ENCODE measurements at regions not wholly inside any gene's neighbourhood (a gene's known extent, or its start where the extent isn't known, plus 50 kb on each side); places are given as distances from the start of the nearest gene placed in this dataset.

DNA sequence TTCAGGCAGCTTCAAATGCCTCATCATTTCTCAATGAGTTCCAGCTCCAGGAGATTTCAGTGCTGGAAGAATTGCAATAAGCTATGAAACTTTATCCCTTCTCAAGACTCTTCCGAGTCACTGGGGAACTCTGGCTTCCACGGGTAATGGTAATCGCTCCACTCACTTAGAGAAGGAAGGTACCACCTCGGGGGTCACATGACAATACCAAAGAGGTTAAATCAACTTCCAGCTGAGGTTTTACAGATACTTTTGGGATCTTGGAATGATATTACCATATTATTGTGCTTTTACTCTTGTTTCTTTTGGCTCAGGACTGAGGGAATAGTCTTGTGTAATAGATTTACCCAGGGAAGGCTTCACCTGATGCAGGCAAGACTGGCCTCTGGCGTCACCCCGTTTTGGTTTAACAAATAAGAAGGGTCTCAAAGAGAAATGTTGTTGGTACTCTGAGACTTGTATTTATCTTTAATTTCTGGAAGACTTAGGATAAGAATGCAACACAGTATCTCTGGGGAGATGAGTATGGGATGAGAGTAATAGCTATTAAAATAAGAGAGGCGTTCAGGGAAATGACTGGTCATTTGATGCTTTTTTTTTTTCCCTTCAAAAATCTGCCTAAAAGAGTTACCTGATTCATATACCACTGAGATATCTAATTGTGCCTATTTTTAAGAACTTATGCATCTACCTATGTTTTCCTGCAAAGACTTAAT lies 316.9 kb upstream of the ZEB2 start:
- FAIRE-seq (no peak), DNase-seq (no peak)
- no peak overlapping the region for H3K4me3 ChIP-seq (ENCODE audit: low read depth in 1 of 3, low read length in 3 of 3)
- H3K27me3 ChIP-seq (ENCODE audit: control insufficient read depth in 3 of 3, insufficient read depth in 3 of 3, low read length in 3 of 3) = no peaks in the 10 kb centered on the region
- no peaks in the 10 kb centered on the region for H3K4me1 ChIP-seq (ENCODE audit: control insufficient read depth in 3 of 3, insufficient read depth in 2 of 3, low read depth in 1 of 3, low read length in 2 of 3)
- H3K9me3 ChIP-seq (ENCODE audit: control insufficient read depth in 2 of 2, insufficient read depth in 1 of 2, low read depth in 1 of 2, low read length in 1 of 2) = no peaks in the 10 kb centered on the region
- H3K27ac ChIP-seq (ENCODE audit: low read depth in 1 of 3, low read length in 2 of 3) = no peak overlapping the region
- no peaks in the 10 kb centered on the region for H3K36me3 ChIP-seq (ENCODE audit: control insufficient read depth in 3 of 3, insufficient read depth in 2 of 3, low read depth in 1 of 3, low read length in 3 of 3)
- 81 to 86% (median 86%) methylated on average over 7 of the region's 7 CpGs for WGBS, 3 donors

DNA sequence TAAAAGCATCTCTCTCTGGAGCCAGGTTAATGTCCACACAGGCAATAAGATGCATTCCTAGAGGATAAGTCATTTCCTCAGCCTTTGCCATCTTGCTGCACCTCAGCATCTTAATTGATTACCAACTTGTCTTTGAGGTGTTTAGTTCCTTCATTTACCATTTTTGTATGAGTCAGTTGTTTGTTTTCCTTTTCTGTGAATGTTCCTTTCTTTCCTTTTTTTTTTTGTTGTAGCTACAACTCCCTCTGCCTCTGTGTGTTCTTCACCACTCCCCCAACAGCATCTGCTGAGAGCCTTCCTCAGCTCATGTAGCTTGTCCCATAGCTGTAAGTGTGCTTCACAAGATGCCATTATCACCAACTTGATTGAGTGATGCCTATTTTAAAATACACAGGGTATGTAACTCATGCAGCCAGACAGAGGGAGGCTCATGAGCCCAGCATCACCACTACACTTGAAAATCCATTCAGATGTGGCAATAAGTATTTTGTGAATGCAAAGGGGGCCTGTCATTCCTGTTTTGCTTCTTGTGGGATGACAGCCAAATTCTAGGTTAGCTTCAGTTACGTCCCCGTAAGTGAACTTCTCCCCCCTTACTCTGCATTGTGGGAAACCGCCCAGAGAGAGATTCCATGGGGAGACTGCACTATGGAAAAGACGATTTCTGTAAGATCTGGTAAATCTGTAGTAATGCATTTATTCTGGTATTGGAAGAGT lies 315.9 kb upstream of the ZEB2 start:
- H3K4me1 ChIP-seq (ENCODE audit: control insufficient read depth in 3 of 3, insufficient read depth in 2 of 3, low read depth in 1 of 3, low read length in 2 of 3) = no peaks in the 10 kb centered on the region
- 72 to 78% (median 74%) methylated on average over 4 of the region's 4 CpGs for WGBS, 3 donors

DNA sequence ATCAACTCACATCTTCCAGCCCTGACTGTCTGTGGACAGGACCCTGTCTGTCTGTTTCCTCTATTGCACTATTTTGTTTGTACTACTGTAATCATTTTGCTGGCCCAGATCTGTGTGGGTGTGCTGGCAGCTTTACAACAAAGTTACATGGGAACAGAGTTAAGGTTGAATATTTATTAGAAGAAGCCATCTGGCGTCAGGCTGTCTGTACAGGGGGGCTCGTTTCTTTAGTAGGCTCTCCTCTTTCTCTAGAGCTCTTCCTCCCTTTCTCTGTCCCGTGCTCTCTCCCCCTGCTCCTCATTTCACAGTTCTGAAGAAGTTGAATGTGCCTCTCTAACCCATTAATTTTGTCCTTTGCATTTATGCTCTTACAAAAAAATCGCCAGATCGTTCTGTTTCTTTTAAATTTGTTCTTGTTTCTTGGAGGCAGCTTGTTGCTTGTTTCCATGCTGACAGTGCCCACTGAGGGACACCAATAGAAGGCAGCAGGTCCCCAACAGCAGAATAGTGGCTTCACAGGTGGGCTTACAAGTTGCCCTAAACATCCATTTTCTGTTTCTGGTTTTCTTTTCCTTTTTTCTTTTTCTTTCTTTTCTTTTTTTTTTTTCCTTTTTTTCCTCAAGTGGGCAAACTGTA lies 315.2 kb upstream of the ZEB2 start:
- H3K27ac ChIP-seq (ENCODE audit: low read depth in 1 of 3, low read length in 2 of 3) = no peak overlapping the region
- H3K9me3 ChIP-seq (ENCODE audit: control insufficient read depth in 2 of 2, insufficient read depth in 1 of 2, low read depth in 1 of 2, low read length in 1 of 2) = no peaks in the 10 kb centered on the region
- no peaks in the 10 kb centered on the region for H3K4me1 ChIP-seq (ENCODE audit: control insufficient read depth in 3 of 3, insufficient read depth in 2 of 3, low read depth in 1 of 3, low read length in 2 of 3)
- no peak for FAIRE-seq
- no peaks in the 10 kb centered on the region for H3K36me3 ChIP-seq (ENCODE audit: control insufficient read depth in 3 of 3, insufficient read depth in 2 of 3, low read depth in 1 of 3, low read length in 3 of 3)
- no peak overlapping the region for H3K4me3 ChIP-seq (ENCODE audit: low read depth in 1 of 3, low read length in 3 of 3)
- DNase-seq = peak in 1 of 2 donors; percentile 7
- H3K27me3 ChIP-seq (ENCODE audit: control insufficient read depth in 3 of 3, insufficient read depth in 3 of 3, low read length in 3 of 3) = no peaks in the 10 kb centered on the region
- WGBS, 3 donors = 38 to 52% (median 44%) methylated on average over 5 of the region's 5 CpGs

More for the DNA sequence above, 315.9 kb upstream of the ZEB2 start:
- no peaks in the 10 kb centered on the region for H3K36me3 ChIP-seq (ENCODE audit: control insufficient read depth in 3 of 3, insufficient read depth in 2 of 3, low read depth in 1 of 3, low read length in 3 of 3)
- H3K27me3 ChIP-seq (ENCODE audit: control insufficient read depth in 3 of 3, insufficient read depth in 3 of 3, low read length in 3 of 3) = no peaks in the 10 kb centered on the region
- no peak overlapping the region for H3K27ac ChIP-seq (ENCODE audit: low read depth in 1 of 3, low read length in 2 of 3)
- FAIRE-seq (no peak), DNase-seq (no peak)
- no peak overlapping the region for H3K4me3 ChIP-seq (ENCODE audit: low read depth in 1 of 3, low read length in 3 of 3)
- H3K9me3 ChIP-seq (ENCODE audit: control insufficient read depth in 2 of 2, insufficient read depth in 1 of 2, low read depth in 1 of 2, low read length in 1 of 2) = no peaks in the 10 kb centered on the region

DNA sequence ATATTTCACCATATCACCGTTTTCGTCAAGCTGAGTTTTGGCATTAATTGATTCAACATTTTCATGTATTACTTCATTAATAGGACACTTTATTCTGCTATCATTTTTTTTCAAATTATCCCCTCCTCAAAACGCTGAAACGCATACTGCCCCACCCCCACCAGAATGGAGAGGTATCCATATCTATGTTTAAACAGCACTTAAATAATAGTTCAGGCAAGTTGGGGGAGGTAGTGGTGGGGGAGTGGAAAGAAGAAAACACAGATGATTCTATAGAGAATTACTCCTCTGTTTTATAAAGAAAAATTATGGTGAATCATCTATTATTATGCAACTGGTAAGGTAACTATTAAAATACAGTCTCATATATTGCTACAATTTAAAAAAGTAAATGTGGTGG lies 314.4 kb upstream of the ZEB2 start:
- Histone ChIP-seq H3K36me3 (ENCODE audit: control insufficient read depth in 3 of 3, insufficient read depth in 2 of 3, low read depth in 1 of 3, low read length in 3 of 3) (no peaks in the 10 kb centered on the region), H3K27ac (ENCODE audit: low read depth in 1 of 3, low read length in 2 of 3) (no peak overlapping the region), H3K4me1 (ENCODE audit: control insufficient read depth in 3 of 3, insufficient read depth in 2 of 3, low read depth in 1 of 3, low read length in 2 of 3) (no peaks in the 10 kb centered on the region), H3K27me3 (ENCODE audit: control insufficient read depth in 3 of 3, insufficient read depth in 3 of 3, low read length in 3 of 3) (no peaks in the 10 kb centered on the region), H3K4me3 (ENCODE audit: low read depth in 1 of 3, low read length in 3 of 3) (no peak overlapping the region), H3K9me3 (ENCODE audit: control insufficient read depth in 2 of 2, insufficient read depth in 1 of 2, low read depth in 1 of 2, low read length in 1 of 2) (no peaks in the 10 kb centered on the region)
- 54 to 62% (median 55%) methylated on average over 4 of the region's 4 CpGs for WGBS, 3 donors
- no peak for FAIRE-seq
- no peak for DNase-seq

DNA sequence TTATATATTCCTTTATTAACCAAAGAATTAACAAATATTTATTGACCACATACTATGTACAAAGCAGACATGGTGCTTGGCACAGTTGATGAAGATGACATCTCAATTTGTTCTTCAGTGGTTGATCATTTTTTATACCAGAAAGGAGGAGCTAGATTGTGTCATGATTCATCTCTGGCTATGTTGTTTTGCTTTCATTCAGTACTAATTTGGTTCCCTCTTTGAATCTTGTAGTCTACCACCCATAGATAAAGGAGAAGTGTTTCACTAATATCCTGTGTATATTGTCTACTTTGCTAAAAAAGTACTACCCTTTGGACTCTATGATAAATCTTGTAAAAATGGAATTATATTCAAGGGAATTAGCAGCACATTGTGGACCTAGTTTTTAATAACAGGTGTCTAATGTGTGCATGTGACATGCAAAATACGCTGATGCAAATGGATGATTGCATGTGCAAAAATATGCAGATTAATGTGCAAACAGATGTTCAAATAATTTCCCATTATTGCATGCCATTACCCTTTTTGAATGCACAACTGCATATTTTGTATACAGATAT lies 313.2 kb upstream of the ZEB2 start:
- no peaks in the 10 kb centered on the region for H3K4me1 ChIP-seq (ENCODE audit: control insufficient read depth in 3 of 3, insufficient read depth in 2 of 3, low read depth in 1 of 3, low read length in 2 of 3)
- no peaks in the 10 kb centered on the region for H3K27me3 ChIP-seq (ENCODE audit: control insufficient read depth in 3 of 3, insufficient read depth in 3 of 3, low read length in 3 of 3)
- H3K9me3 ChIP-seq (ENCODE audit: control insufficient read depth in 2 of 2, insufficient read depth in 1 of 2, low read depth in 1 of 2, low read length in 1 of 2) = no peaks in the 10 kb centered on the region
- WGBS, 3 donors = 85 to 89% (median 89%) methylated on average over 1 of the region's 1 CpG
- FAIRE-seq (no peak), DNase-seq (no peak)
- H3K36me3 ChIP-seq (ENCODE audit: control insufficient read depth in 3 of 3, insufficient read depth in 2 of 3, low read depth in 1 of 3, low read length in 3 of 3) = no peaks in the 10 kb centered on the region
- H3K4me3 ChIP-seq (ENCODE audit: low read depth in 1 of 3, low read length in 3 of 3) = no peak overlapping the region
- H3K27ac ChIP-seq (ENCODE audit: low read depth in 1 of 3, low read length in 2 of 3) = no peak overlapping the region

DNA sequence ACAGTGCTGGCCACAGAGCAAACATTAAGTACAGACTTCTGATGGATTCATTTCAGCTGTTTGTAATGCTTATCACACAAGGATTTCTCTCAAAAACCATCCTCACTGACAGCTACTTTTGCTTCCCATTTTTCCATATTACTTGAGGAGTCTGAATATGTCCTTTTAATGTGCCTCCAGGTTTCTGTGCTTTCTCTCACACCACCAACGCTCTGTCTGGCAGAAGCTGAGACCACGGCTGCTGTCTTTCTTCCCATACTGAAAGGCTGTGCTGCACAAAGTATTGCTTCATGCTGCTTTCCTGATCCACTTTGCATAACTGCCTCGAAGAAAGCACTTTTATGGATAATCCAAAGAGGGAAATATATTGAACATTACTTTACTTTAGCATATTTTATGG lies 312.1 kb upstream of the ZEB2 start:
- DNase-seq (no peak), FAIRE-seq (no peak)
- Histone ChIP-seq H3K36me3 (ENCODE audit: control insufficient read depth in 3 of 3, insufficient read depth in 2 of 3, low read depth in 1 of 3, low read length in 3 of 3) (no peaks in the 10 kb centered on the region), H3K27ac (ENCODE audit: low read depth in 1 of 3, low read length in 2 of 3) (no peak overlapping the region), H3K4me1 (ENCODE audit: control insufficient read depth in 3 of 3, insufficient read depth in 2 of 3, low read depth in 1 of 3, low read length in 2 of 3) (no peaks in the 10 kb centered on the region), H3K4me3 (ENCODE audit: low read depth in 1 of 3, low read length in 3 of 3) (no peak overlapping the region), H3K27me3 (ENCODE audit: control insufficient read depth in 3 of 3, insufficient read depth in 3 of 3, low read length in 3 of 3) (no peaks in the 10 kb centered on the region), H3K9me3 (ENCODE audit: control insufficient read depth in 2 of 2, insufficient read depth in 1 of 2, low read depth in 1 of 2, low read length in 1 of 2) (no peaks in the 10 kb centered on the region)
- WGBS, 3 donors = 61 to 71% (median 68%) methylated on average over 3 of the region's 3 CpGs

DNA sequence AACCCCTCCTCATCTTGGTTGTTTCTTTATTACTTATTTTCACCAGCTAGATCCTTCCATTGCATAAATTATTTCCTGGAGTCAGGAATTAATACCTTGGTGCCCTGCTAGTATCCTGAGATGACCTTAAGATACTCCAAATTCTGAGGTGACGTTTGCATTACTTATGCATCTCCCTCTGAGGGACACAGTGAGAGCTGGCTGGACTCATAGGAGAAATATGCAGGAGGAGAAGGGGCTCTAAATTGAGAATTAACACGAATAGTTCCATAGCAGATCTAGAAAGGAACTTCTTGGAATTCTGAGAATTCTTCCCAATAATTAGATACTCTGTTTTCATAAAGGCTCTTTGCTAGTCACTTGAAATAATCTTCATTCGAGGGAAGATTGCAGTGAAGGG lies 310.6 kb upstream of the ZEB2 start:
- H3K4me3 ChIP-seq (ENCODE audit: low read depth in 1 of 3, low read length in 3 of 3) = no peak overlapping the region
- FAIRE-seq (no peak), DNase-seq (no peak)
- H3K27me3 ChIP-seq (ENCODE audit: control insufficient read depth in 3 of 3, insufficient read depth in 3 of 3, low read length in 3 of 3) = no peaks in the 10 kb centered on the region
- H3K27ac ChIP-seq (ENCODE audit: low read depth in 1 of 3, low read length in 2 of 3) = no peak overlapping the region
- H3K9me3 ChIP-seq (ENCODE audit: control insufficient read depth in 2 of 2, insufficient read depth in 1 of 2, low read depth in 1 of 2, low read length in 1 of 2) = no peaks in the 10 kb centered on the region
- H3K4me1 ChIP-seq (ENCODE audit: control insufficient read depth in 3 of 3, insufficient read depth in 2 of 3, low read depth in 1 of 3, low read length in 2 of 3) = no peaks in the 10 kb centered on the region
- WGBS, 3 donors = 67 to 75% (median 69%) methylated on average over 3 of the region's 3 CpGs
- no peaks in the 10 kb centered on the region for H3K36me3 ChIP-seq (ENCODE audit: control insufficient read depth in 3 of 3, insufficient read depth in 2 of 3, low read depth in 1 of 3, low read length in 3 of 3)

DNA sequence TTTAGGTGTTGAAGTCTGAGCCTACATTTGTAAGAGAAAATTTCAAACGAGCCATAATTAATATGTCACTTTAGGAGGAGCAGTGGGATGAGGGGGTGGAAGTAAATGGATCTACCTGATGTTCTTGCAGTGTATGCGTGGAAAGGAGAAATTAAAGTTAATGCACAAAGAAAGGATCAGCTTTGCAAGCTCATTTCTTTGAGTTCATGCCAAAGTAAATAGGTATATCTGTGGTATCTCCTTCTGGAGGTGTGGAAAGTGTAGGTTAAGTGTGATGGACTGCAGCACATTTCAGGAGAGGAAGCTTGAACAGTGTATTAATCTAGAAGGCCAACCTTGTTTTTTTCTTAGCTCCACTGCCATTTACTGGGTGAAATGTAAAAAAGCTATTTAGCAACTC lies 307.5 kb upstream of the ZEB2 start:
- no peaks in the 10 kb centered on the region for H3K4me1 ChIP-seq (ENCODE audit: control insufficient read depth in 3 of 3, insufficient read depth in 2 of 3, low read depth in 1 of 3, low read length in 2 of 3)
- no peaks in the 10 kb centered on the region for H3K9me3 ChIP-seq (ENCODE audit: control insufficient read depth in 2 of 2, insufficient read depth in 1 of 2, low read depth in 1 of 2, low read length in 1 of 2)
- H3K36me3 ChIP-seq (ENCODE audit: control insufficient read depth in 3 of 3, insufficient read depth in 2 of 3, low read depth in 1 of 3, low read length in 3 of 3) = no peaks in the 10 kb centered on the region
- H3K27ac ChIP-seq (ENCODE audit: low read depth in 1 of 3, low read length in 2 of 3) = no peak overlapping the region
- H3K4me3 ChIP-seq (ENCODE audit: low read depth in 1 of 3, low read length in 3 of 3) = no peak overlapping the region
- FAIRE-seq (no peak), DNase-seq (no peak)
- H3K27me3 ChIP-seq (ENCODE audit: control insufficient read depth in 3 of 3, insufficient read depth in 3 of 3, low read length in 3 of 3) = no peaks in the 10 kb centered on the region
- WGBS, 3 donors = 25 to 69% (median 41%) methylated on average over 2 of the region's 2 CpGs
